ENCODE measurements at regions not wholly inside any gene's neighbourhood (a gene's known extent, or its start where the extent isn't known, plus 50 kb on each side); places are given as distances from the start of the nearest gene placed in this dataset.

GRCh38 chr2:67260343-67261277 lies 136.5 kb upstream of the ETAA1 start (continued):
- no peak for TF ChIP-seq USF2 (IDR thresholded peaks at IDR 0.05; ENCODE audit: low read depth, low read length)

- Histone ChIP-seq H3K4me2 (ENCODE audit: low read depth, low read length) (no peak overlapping the region), H3K27ac (ENCODE audit: insufficient read depth, low read length) (no peak overlapping the region), H3K27me3 (ENCODE audit: control insufficient read depth, insufficient read depth, low read length) (no peaks in the 10 kb centered on the region), H3K4me1 (ENCODE audit: control insufficient read depth, insufficient read depth, low read length) (peaks cover 6% of the 10 kb centered on the region; the same call in 1 of the 2 replicates), H3K4me3 (ENCODE audit: insufficient read depth, low read depth, low read length) (no peak overlapping the region), H3K4ac (ENCODE audit: low read depth, low read length) (peak overlapping the region; percentile 62; the same call in 1 of the 2 replicates), H3K79me1 (ENCODE audit: low read depth in 1 of 2, low read length in 2 of 2) (peaks cover 0 to 7% of the 10 kb centered on the region in 2 experiments; a peak in 2 of 4 replicates), H3K9me1 (ENCODE audit: insufficient read depth, low read length) (peaks cover 2% of the 10 kb centered on the region; the same call in 1 of the 2 replicates), H2BK5ac (ENCODE audit: low read depth, low read length, poor library complexity, severe bottlenecking) (no peak overlapping the region), H2AFZ (replicated peaks; ENCODE audit: low read length, poor library complexity) (no peak overlapping the region), H3K9ac (ENCODE audit: low read depth, low read length) (no peak overlapping the region), H2BK15ac (ENCODE audit: low read depth, low read length) (peak overlapping the region; percentile 36; the same call in 2 of the 3 replicates), H3K23ac (ENCODE audit: low read depth, low read length) (no peak overlapping the region), H2AK9ac (replicated peaks; ENCODE audit: low read depth, low read length, poor library complexity) (no peak overlapping the region), H4K5ac (ENCODE audit: low read depth, low read length) (no peak overlapping the region; the same call in 1 of the 2 replicates), H3K14ac (replicated peaks; ENCODE audit: low read depth, low read length) (no peak overlapping the region), H3K36me3 (ENCODE audit: control insufficient read depth, insufficient read depth, low read length) (no peaks in the 10 kb centered on the region), H4K91ac (ENCODE audit: insufficient read depth, low read depth, low read length) (no peak overlapping the region), H2AK5ac (ENCODE audit: low read depth, low read length) (peak overlapping the region; percentile 84; the same call in 1 of the 2 replicates), H3K9me3 (ENCODE audit: control insufficient read depth, insufficient read depth, low read length) (no peaks in the 10 kb centered on the region), H3K18ac (ENCODE audit: low read depth, low read length) (no peak overlapping the region; the same call in 1 of the 2 replicates), H2BK20ac (ENCODE audit: low read depth, low read length) (peak overlapping the region; percentile 41), H3K56ac (ENCODE audit: extremely low read depth, insufficient read depth, low read length) (no peak overlapping the region), H4K20me1 (ENCODE audit: insufficient read depth, low read length) (no peaks in the 10 kb centered on the region), H4K8ac (ENCODE audit: low read depth in 2 of 2, low read length in 2 of 2) (peak overlapping the region in 1 of 2 experiments; percentile 8; a peak in 1 of 4 replicates), H2BK120ac (ENCODE audit: low read depth, low read length) (peak overlapping the region; percentile 28)
- ATAC-seq (ENCODE audit: low read depth) = no peak
- intact Hi-C loops (cut with micrococcal nuclease) = no loop called here
- ChIA-PET POLR2A (ENCODE audit: unreplicated experiment) (interaction anchor here (0.5 kb wide), 1 partner anchor 833 kb away, joined by 5 read pairs; no protein-coding TSS in a partner anchor), CTCF (no interaction called here)
- dilution Hi-C loops (cut with HindIII; ENCODE audit: low sequenced_read_pairs, unreplicated experiment) = no loop called here
- BruUV-seq (replicated peaks) = no TSS peak
- TF ChIP-seq POLR2A (IDR thresholded peaks at IDR 0.05; ENCODE audit: low read depth, low read length) = no peak
- no peak for TF ChIP-seq RCOR1 (IDR thresholded peaks at IDR 0.05; ENCODE audit: insufficient replicate concordance, low read length)
- TF ChIP-seq CEBPB (IDR thresholded peaks at IDR 0.05; ENCODE audit: low read depth, low read length) = no peak
- no peak for TF ChIP-seq CTCF (conservative IDR thresholded peaks at IDR 0.05; ENCODE audit: low read depth, low read length)
- TF ChIP-seq NFE2L2 (IDR thresholded peaks at IDR 0.05; ENCODE audit: low read depth, low read length) = no peak
- TF ChIP-seq USF2 (IDR thresholded peaks at IDR 0.05; ENCODE audit: low read depth, low read length) = no peak
- no CpG with 5 or more reads among the region's 5 CpGs for WGBS, 2 experiments (ENCODE audit: extremely low coverage in 2 of 2, insufficient read length in 1 of 2)
- in situ Hi-C loops (cut with MboI; ENCODE audit: low sequenced_read_pairs) = no loop called here
- no peak for DNase-seq
These were observed 129.9 kb upstream of the ETAA1 start for GRCh38 chr2:67267241-67267640.

All from IMR-90 (cell line).